Natural killer cell (primary cell): ENCODE measurements at regions not wholly inside any gene's neighbourhood (a gene's known extent, or its start where the extent isn't known, plus 50 kb on each side); places are given as distances from the start of the nearest gene placed in this dataset.

Experiments
- ATAC-seq, 3 donors: fragments of 150-1000 bp in 2 of 3; fragments of 200-7000 bp in 1 of 3; cut with Tn5 transposase; 1 replicate in 1 of 3; 2 replicates in 2 of 3; pipeline ENCODE4 v1.10.0; 2021; ENCODE audit warnings: mild to moderate bottlenecking in 2 of 3, moderate library complexity in 2 of 3
- DNase-seq, 2 donors: peaks; one replicate each; pipeline versions ENCODE4 v3.0.0 to v3.0.0-alpha.2; 2013 to 2021; ENCODE audit warnings: mixed read lengths in 1 of 2
- H3K27ac ChIP-seq: one replicate; pipeline ENCODE4 v1.5.1; 2013; ENCODE audit warnings: mild to moderate bottlenecking, low read length
- H3K27me3 ChIP-seq: one replicate; pipeline ENCODE4 v1.6.1; 2013; ENCODE audit warnings: low read length; ENCODE audit not compliant: control insufficient read depth, insufficient read depth
- H3K36me3 ChIP-seq: one replicate; pipeline ENCODE4 v1.6.1; 2013; ENCODE audit warnings: low read length; ENCODE audit not compliant: control insufficient read depth, insufficient read depth
- H3K4me1 ChIP-seq: one replicate; pipeline ENCODE4 v1.6.1; 2013; ENCODE audit warnings: low read length; ENCODE audit not compliant: control insufficient read depth, insufficient read depth
- H3K4me3 ChIP-seq: one replicate; pipeline ENCODE4 v1.5.1; 2013; ENCODE audit warnings: low read length
- H3K9me3 ChIP-seq: one replicate; pipeline ENCODE4 v1.6.1; 2013; ENCODE audit warnings: low read length; ENCODE audit not compliant: control insufficient read depth, insufficient read depth
- H3K27ac Mint-ChIP-seq, 2 donors: one replicate each; pipeline ENCODE4 v1.8.0; 2022; ENCODE audit warnings: mild to moderate bottlenecking in 2 of 2, mixed read lengths in 2 of 2, moderate library complexity in 1 of 2
- H3K27me3 Mint-ChIP-seq, 2 donors: one replicate each; pipeline ENCODE4 v1.8.0; 2022; ENCODE audit warnings: low read depth in 2 of 2, mixed read lengths in 2 of 2
- H3K36me3 Mint-ChIP-seq: one replicate; pipeline ENCODE4 v1.8.0; 2022; ENCODE audit warnings: mixed read lengths
- H3K4me1 Mint-ChIP-seq, 2 donors: one replicate each; pipeline ENCODE4 v1.8.0; 2022; ENCODE audit warnings: mixed read lengths in 2 of 2
- H3K4me3 Mint-ChIP-seq: one replicate; pipeline ENCODE4 v1.8.0; 2022; ENCODE audit warnings: mild to moderate bottlenecking, moderate library complexity, mixed read lengths
- H3K9me3 Mint-ChIP-seq, 2 donors: one replicate each; pipeline ENCODE4 v1.8.0; 2022; ENCODE audit warnings: mixed read lengths in 2 of 2
- WGBS: methylation state at CpG from one replicate; pipeline ENCODE4 v1.1.7; 2013; ENCODE audit warnings: missing lambda C conversion rate; ENCODE audit not compliant: insufficient coverage; 5-methylcytosine and 5-hydroxymethylcytosine counted together
- intact Hi-C: fragments of 100-400 bp; cut with micrococcal nuclease; formaldehyde crosslinking; loops from one replicate; pipeline ENCODE4 v1.14.2; 2022
- TF ChIP-seq, protein P1 (sequence below): fragments of 200-600 bp; IDR thresholded peaks from one replicate; pipeline ENCODE4 v1.8.0; 2022; ENCODE audit warnings: antibody characterized with exemption

DNA sequence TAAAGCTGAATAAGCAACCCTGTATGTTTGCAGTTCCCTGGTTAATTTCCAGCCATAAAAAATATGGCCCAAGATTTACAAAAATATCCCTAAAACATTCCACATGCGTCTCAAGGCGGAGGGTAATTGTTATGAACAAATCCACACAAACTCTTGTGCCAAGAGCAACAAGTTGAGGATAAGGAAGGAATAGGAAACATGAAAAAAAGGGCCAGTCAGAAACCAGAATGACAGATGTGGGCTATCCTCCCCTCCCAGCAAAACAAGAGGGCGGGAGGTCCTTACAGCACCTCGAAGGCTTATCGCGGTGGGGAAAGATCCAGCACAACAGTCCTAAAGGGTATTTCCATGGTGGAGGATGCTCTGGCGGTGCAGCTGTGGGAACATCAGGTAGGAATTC lies 155.6 kb upstream of the HES1 start:
- Mint-ChIP-seq H3K27ac (no peak overlapping the region), H3K4me3 (no peak overlapping the region), H3K36me3 (no peaks in the 10 kb centered on the region), H3K27me3 (peaks cover 18 to 24% of the 10 kb centered on the region in 2 donors), H3K4me1 (no peaks in the 10 kb centered on the region), H3K9me3 (no peaks in the 10 kb centered on the region)
- H3K27ac ChIP-seq: no peak overlapping the region
- ATAC-seq (no peak), DNase-seq (no peak)
- 88% methylated on average over 6 of the region's 7 CpGs for WGBS
- TF ChIP-seq, protein P1, sequence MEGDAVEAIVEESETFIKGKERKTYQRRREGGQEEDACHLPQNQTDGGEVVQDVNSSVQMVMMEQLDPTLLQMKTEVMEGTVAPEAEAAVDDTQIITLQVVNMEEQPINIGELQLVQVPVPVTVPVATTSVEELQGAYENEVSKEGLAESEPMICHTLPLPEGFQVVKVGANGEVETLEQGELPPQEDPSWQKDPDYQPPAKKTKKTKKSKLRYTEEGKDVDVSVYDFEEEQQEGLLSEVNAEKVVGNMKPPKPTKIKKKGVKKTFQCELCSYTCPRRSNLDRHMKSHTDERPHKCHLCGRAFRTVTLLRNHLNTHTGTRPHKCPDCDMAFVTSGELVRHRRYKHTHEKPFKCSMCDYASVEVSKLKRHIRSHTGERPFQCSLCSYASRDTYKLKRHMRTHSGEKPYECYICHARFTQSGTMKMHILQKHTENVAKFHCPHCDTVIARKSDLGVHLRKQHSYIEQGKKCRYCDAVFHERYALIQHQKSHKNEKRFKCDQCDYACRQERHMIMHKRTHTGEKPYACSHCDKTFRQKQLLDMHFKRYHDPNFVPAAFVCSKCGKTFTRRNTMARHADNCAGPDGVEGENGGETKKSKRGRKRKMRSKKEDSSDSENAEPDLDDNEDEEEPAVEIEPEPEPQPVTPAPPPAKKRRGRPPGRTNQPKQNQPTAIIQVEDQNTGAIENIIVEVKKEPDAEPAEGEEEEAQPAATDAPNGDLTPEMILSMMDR: no peak
- intact Hi-C loops: no loop called here
- no peaks in the 10 kb centered on the region for H3K36me3 ChIP-seq
- no peaks in the 10 kb centered on the region for H3K27me3 ChIP-seq
- H3K4me1 ChIP-seq: no peaks in the 10 kb centered on the region
- H3K9me3 ChIP-seq: no peaks in the 10 kb centered on the region
- H3K4me3 ChIP-seq: no peak overlapping the region

DNA sequence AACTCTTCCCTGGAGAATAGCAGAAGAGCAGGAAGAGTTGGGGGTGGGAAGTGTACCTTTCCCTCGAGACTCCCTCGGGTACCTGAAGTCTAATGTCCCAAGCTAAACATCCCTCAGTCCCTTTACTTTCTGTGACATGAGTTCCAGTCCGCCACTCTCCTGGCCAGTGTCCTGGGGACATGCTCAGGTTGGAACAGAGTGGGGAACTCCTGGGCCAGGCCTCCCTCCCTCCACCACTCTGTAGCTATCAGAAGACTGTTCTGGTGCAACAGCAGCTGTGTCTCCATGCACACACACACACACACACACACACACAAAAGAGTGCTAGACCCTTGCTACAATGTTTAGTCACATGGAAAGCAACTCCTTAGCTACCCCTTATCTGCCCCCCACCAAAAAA lies 155.0 kb upstream of the HES1 start:
- H3K27ac ChIP-seq: no peak overlapping the region
- ATAC-seq: no peak
- Mint-ChIP-seq H3K4me3 (no peak overlapping the region), H3K27ac (no peak overlapping the region), H3K4me1 (no peaks in the 10 kb centered on the region), H3K9me3 (no peaks in the 10 kb centered on the region), H3K27me3 (peaks cover 15 to 21% of the 10 kb centered on the region in 2 donors), H3K36me3 (no peaks in the 10 kb centered on the region)
- intact Hi-C loops: no loop called here
- no peak for DNase-seq
- WGBS: 88% methylated on average over 3 of the region's 3 CpGs
- H3K27me3 ChIP-seq: no peaks in the 10 kb centered on the region
- no peaks in the 10 kb centered on the region for H3K9me3 ChIP-seq
- TF ChIP-seq, protein P1: no peak
- no peaks in the 10 kb centered on the region for H3K36me3 ChIP-seq
- H3K4me3 ChIP-seq: no peak overlapping the region
- H3K4me1 ChIP-seq: no peaks in the 10 kb centered on the region

DNA sequence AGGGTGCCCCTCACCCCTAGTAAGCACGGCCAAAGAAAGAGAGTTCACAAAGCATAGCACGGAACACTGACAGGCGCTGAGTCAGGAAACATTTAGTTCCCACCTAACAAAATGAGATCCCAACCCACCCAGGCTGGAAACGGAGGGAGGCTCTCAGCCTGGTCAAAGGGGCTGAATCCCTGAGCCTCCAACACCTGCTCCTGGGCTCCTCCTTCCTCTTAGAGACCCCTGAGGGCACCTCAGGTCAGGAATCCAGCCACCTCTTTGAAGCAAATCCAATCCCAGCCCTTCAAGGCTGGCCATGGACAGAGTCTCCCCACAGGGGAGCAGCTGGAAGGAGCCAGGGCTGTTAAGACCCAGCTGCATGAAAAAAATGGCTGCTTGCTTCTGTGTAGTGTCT lies 154.4 kb upstream of the HES1 start:
- no peaks in the 10 kb centered on the region for H3K36me3 ChIP-seq
- ATAC-seq: no peak
- no peak overlapping the region for H3K4me3 ChIP-seq
- H3K4me1 Mint-ChIP-seq: no peaks in the 10 kb centered on the region
- no peaks in the 10 kb centered on the region for H3K27me3 ChIP-seq
- no peaks in the 10 kb centered on the region for H3K36me3 Mint-ChIP-seq
- no peak overlapping the region for H3K4me3 Mint-ChIP-seq
- no peaks in the 10 kb centered on the region for H3K9me3 ChIP-seq
- no peak overlapping the region for H3K27ac ChIP-seq
- H3K27ac Mint-ChIP-seq: no peak overlapping the region
- no peaks in the 10 kb centered on the region for H3K4me1 ChIP-seq
- TF ChIP-seq, protein P1: no peak
- 69% methylated on average over 4 of the region's 4 CpGs for WGBS
- no peaks in the 10 kb centered on the region for H3K9me3 Mint-ChIP-seq
- H3K27me3 Mint-ChIP-seq: peaks cover 19 to 26% of the 10 kb centered on the region in 2 donors
- intact Hi-C loops: no loop called here
- DNase-seq: no peak

DNA sequence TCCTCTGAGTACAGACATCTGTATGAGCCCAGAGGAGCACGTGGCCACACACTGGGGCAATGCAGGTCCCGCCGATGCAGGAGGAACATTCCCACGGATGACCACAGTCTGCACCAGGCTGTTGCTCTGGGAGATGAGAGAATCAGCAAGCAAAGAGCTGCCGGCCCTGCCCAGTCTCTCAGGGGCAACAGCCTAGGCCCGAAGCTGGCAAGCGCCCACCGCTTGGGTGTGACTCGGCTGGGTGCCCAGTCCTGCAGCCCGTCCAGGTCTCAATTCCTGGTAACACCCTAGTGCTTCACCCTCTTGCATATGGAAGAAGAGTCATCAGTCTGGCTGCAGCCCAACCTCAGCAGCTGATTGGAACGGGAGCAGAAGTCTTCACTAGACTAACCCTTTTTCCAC lies 153.7 kb upstream of the HES1 start:
- Mint-ChIP-seq H3K27ac (no peak overlapping the region), H3K36me3 (no peaks in the 10 kb centered on the region), H3K4me3 (no peak overlapping the region), H3K4me1 (no peaks in the 10 kb centered on the region), H3K9me3 (no peaks in the 10 kb centered on the region), H3K27me3 (peaks cover 19 to 31% of the 10 kb centered on the region in 2 donors)
- H3K9me3 ChIP-seq: no peaks in the 10 kb centered on the region
- TF ChIP-seq, protein P1: no peak
- DNase-seq (no peak), ATAC-seq (no peak)
- H3K27ac ChIP-seq: no peak overlapping the region
- no peak overlapping the region for H3K4me3 ChIP-seq
- intact Hi-C loops: no loop called here
- H3K36me3 ChIP-seq: no peaks in the 10 kb centered on the region
- no peaks in the 10 kb centered on the region for H3K4me1 ChIP-seq
- 93% methylated on average over 11 of the region's 11 CpGs for WGBS
- no peaks in the 10 kb centered on the region for H3K27me3 ChIP-seq
